Activated T-cell treated with anti-CD3 and anti-CD28 coated beads, Interleukin-2, amount 50 U/mL, for 72 hours (primary cell): ENCODE measurements at regions not wholly inside any gene's neighbourhood (a gene's known extent, or its start where the extent isn't known, plus 50 kb on each side); places are given as distances from the start of the nearest gene placed in this dataset.
A peak's percentile ranks its signal among the peaks of the same experiment; 100 is the strongest.

Experiments
- ATAC-seq, 2 donors: fragments of 150-1000 bp; cut with Tn5 transposase; replicated peaks in 1 of 2; 2 replicates each; pipeline ENCODE4 v1.10.0; 2021; ENCODE audit warnings: moderate library complexity in 2 of 2, mild to moderate bottlenecking in 1 of 2
- DNase-seq, 2 donors: peaks; one replicate each; pipeline ENCODE4 v3.0.0; 2021 to 2022; ENCODE audit warnings: mixed read lengths in 1 of 2
- H3K27ac Mint-ChIP-seq: one replicate; pipeline ENCODE4 v1.8.0; 2022; ENCODE audit warnings: mild to moderate bottlenecking, moderate library complexity, mixed read lengths
- H3K27me3 Mint-ChIP-seq: one replicate; pipeline ENCODE4 v1.8.0; 2022; ENCODE audit warnings: low read depth, mixed read lengths
- H3K36me3 Mint-ChIP-seq, 2 donors: one replicate each; pipeline ENCODE4 v1.8.0; 2022; ENCODE audit warnings: mixed read lengths in 2 of 2, mild to moderate bottlenecking in 1 of 2; ENCODE audit not compliant: insufficient read depth in 2 of 2
- H3K4me1 Mint-ChIP-seq: one replicate; pipeline ENCODE4 v1.8.0; 2022; ENCODE audit warnings: low read depth, mixed read lengths
- H3K4me3 Mint-ChIP-seq, 2 donors: one replicate each; pipeline ENCODE4 v1.8.0; 2022; ENCODE audit warnings: mild to moderate bottlenecking in 2 of 2, mixed read lengths in 2 of 2, moderate library complexity in 2 of 2
- H3K9me3 Mint-ChIP-seq, 2 donors: one replicate each; pipeline ENCODE4 v1.8.0; 2022; ENCODE audit warnings: mixed read lengths in 2 of 2

DNA sequence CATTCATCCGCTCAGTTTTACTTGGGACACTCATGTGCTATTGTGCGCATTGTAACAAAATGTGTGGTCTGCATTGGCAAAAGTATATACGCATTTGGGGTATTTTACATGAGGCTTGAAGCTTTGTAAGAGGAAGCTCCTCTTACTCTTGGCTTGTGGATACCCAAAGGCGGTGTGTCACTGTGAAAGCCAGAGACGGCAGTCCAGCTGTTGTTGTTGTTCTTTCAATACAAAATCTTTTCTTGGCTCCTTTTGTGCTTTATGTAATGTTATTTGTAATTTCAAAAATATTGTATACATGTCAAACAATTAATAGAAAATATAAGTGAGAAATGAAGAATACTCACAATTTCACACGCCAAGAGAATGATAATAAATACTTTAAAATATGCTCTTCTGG lies 128.3 kb upstream of the MOCS2 start:
- H3K36me3 Mint-ChIP-seq = no peaks in the 10 kb centered on the region
- DNase-seq = no peak
- no peaks in the 10 kb centered on the region for H3K9me3 Mint-ChIP-seq
- ATAC-seq = no peak
- no peak overlapping the region for H3K27ac Mint-ChIP-seq
- no peak overlapping the region for H3K4me3 Mint-ChIP-seq
- no peaks in the 10 kb centered on the region for H3K4me1 Mint-ChIP-seq
- H3K27me3 Mint-ChIP-seq = peaks cover 13% of the 10 kb centered on the region

- Mint-ChIP-seq H3K4me1 (no peaks in the 10 kb centered on the region), H3K9me3 (no peaks in the 10 kb centered on the region), H3K36me3 (no peaks in the 10 kb centered on the region), H3K4me3 (no peak overlapping the region), H3K27me3 (peaks cover 13% of the 10 kb centered on the region), H3K27ac (no peak overlapping the region)
- DNase-seq (no peak), ATAC-seq (no peak)
These were observed 129.9 kb upstream of the MOCS2 start for GRCh38 chr5:53239301-53239990.

GRCh38 chr5:53240661-53241060 lies 131.1 kb upstream of the MOCS2 start:
- H3K27ac Mint-ChIP-seq = no peak overlapping the region
- H3K36me3 Mint-ChIP-seq = no peaks in the 10 kb centered on the region
- no peak for ATAC-seq
- DNase-seq = no peak
- H3K9me3 Mint-ChIP-seq = no peaks in the 10 kb centered on the region
- no peak overlapping the region for H3K4me3 Mint-ChIP-seq
- H3K27me3 Mint-ChIP-seq = peaks cover 13% of the 10 kb centered on the region
- no peaks in the 10 kb centered on the region for H3K4me1 Mint-ChIP-seq

- ATAC-seq = no peak
- H3K9me3 Mint-ChIP-seq = no peaks in the 10 kb centered on the region
- no peak overlapping the region for H3K4me3 Mint-ChIP-seq
- H3K27me3 Mint-ChIP-seq = peaks cover 16% of the 10 kb centered on the region
- no peak overlapping the region for H3K27ac Mint-ChIP-seq
- no peaks in the 10 kb centered on the region for H3K4me1 Mint-ChIP-seq
- no peaks in the 10 kb centered on the region for H3K36me3 Mint-ChIP-seq
- no peak for DNase-seq
These were observed 132.0 kb upstream of the MOCS2 start for GRCh38 chr5:53241572-53241971.

GRCh38 chr5:53243403-53243802 lies 133.8 kb upstream of the MOCS2 start:
- Mint-ChIP-seq H3K4me1 (no peaks in the 10 kb centered on the region), H3K27ac (no peak overlapping the region), H3K36me3 (no peaks in the 10 kb centered on the region), H3K9me3 (no peaks in the 10 kb centered on the region), H3K27me3 (peaks cover 19% of the 10 kb centered on the region), H3K4me3 (no peak overlapping the region)
- ATAC-seq = no peak
- no peak for DNase-seq

DNA sequence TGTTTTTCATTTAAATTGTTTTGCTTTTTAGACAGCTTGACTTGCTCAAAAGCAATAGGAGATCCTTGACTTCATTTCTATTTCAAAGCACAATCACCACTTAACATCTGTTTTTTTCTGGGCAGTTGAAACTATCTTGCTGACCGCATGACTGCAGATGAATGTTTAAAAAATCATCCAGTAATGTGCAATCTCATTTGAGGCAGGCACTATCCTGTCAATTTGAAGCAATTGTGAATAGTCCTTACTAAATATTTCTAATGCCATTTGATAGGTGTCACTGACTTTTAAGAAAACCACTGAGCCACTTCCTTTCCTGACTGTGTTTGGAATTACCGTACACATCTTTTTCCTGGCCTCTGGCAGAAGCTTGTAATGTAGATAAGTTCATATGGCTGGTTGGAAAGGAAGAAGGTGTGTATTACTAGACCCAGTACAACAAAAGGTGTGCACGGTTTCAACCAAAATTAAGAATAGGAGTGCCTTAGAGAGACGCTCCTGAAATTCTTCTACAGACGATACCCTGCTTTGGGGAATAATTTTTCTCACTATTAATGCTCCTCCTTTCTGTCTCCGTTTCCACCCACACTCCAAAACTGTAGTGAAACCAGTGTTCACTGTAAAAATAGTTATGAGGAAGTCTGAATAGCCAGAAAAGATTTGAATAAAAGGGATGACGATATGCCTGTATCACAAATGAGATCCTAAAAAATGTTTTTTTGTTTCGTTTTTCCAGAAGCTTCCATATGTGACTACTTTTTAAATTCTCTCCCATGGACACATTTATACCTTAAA lies 136.7 kb upstream of the MOCS2 start:
- Mint-ChIP-seq H3K9me3 (no peaks in the 10 kb centered on the region), H3K4me3 (no peak overlapping the region), H3K4me1 (no peaks in the 10 kb centered on the region), H3K36me3 (no peaks in the 10 kb centered on the region), H3K27ac (no peak overlapping the region), H3K27me3 (peaks cover 13% of the 10 kb centered on the region)
- DNase-seq (no peak), ATAC-seq (no peak)

- H3K4me3 Mint-ChIP-seq = no peak overlapping the region
These were observed 140.1 kb upstream of the MOCS2 start for GRCh38 chr5:53249529-53250200.

DNA sequence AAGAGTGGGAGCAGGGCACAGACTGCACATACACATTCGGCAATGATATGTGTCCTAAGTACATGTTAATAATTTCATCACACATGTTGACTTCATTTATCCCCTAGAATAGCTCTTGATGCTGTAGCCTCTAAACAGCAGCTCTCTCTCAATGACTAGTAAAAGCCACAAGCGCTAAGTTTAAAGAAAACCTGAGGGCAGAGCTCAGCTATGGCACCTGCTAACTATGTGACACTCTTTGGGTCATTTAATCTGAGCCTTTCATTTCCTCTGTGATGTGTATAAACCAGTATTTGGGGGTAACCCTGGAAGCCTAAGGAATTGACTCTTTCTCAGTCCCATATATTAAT lies 140.6 kb upstream of the MOCS2 start:
- DNase-seq (no peak), ATAC-seq (no peak)
- Mint-ChIP-seq H3K4me1 (no peaks in the 10 kb centered on the region), H3K27ac (no peak overlapping the region), H3K9me3 (no peaks in the 10 kb centered on the region), H3K36me3 (no peaks in the 10 kb centered on the region), H3K27me3 (peaks cover 19% of the 10 kb centered on the region), H3K4me3 (no peak overlapping the region)

More at GRCh38 chr5:53249529-53250200, 140.1 kb upstream of the MOCS2 start:
- H3K9me3 Mint-ChIP-seq = no peaks in the 10 kb centered on the region
- DNase-seq = no peak
- peaks cover 14% of the 10 kb centered on the region for H3K27me3 Mint-ChIP-seq
- H3K27ac Mint-ChIP-seq = no peak overlapping the region
- H3K4me1 Mint-ChIP-seq = no peaks in the 10 kb centered on the region
- no peaks in the 10 kb centered on the region for H3K36me3 Mint-ChIP-seq
- ATAC-seq = no peak

DNA sequence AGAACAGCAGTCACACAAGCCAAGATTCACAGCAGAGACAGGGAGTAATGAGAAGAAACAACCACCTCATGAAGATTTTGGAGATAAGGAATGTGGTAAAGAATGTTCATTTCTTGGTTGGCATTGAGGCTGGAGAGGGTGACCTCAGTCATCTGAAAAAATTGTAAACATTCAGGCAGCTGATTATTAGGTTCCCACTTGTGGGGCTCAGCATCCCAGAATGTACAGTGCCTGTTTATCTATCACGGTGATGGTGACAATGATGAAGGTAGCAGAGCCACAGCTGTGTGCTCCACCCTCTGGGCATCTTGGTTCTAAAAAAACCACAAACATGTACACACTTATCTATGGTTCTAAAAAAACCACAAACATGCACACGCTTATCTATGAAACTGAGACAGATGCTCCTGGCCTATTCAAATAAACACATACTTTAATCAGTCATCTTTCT lies 143.9 kb upstream of the MOCS2 start:
- Mint-ChIP-seq H3K27ac (no peak overlapping the region), H3K4me3 (no peak overlapping the region)

GRCh38 chr5:53256746-53257145 lies 147.2 kb upstream of the MOCS2 start:
- Mint-ChIP-seq H3K36me3 (no peaks in the 10 kb centered on the region), H3K4me3 (no peak overlapping the region), H3K9me3 (no peaks in the 10 kb centered on the region), H3K27me3 (peaks cover 32% of the 10 kb centered on the region), H3K27ac (no peak overlapping the region), H3K4me1 (no peaks in the 10 kb centered on the region)
- ATAC-seq (no peak), DNase-seq (no peak)

More for the DNA sequence above, 143.9 kb upstream of the MOCS2 start:
- DNase-seq (no peak), ATAC-seq (peak; percentile 44 to 52)
- Mint-ChIP-seq H3K36me3 (no peaks in the 10 kb centered on the region), H3K4me1 (no peaks in the 10 kb centered on the region), H3K27me3 (peaks cover 36% of the 10 kb centered on the region), H3K9me3 (no peaks in the 10 kb centered on the region)

GRCh38 chr5:53257806-53258373 lies 148.3 kb upstream of the MOCS2 start:
- no peak for ATAC-seq
- Mint-ChIP-seq H3K4me3 (no peak overlapping the region), H3K27me3 (peaks cover 32% of the 10 kb centered on the region)

DNA sequence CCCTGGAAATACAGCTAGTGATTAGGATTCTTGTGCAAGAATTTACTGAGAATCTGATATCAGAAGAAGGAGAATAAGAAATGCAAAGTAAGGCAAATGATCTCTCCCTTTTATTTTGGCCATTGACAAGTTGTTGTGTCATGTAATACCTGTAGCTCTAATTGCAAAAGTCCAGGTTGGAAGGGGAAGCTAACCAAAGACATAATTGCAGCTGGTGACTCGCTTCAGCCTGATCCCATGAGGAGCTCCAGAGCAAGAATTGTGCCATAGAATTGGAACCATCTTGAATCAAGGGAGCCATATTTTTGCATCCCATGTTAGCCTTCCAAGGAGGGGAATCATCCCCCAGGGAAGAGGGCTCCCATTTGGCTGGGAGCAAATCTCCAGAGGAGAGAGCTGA lies 149.6 kb upstream of the MOCS2 start:
- H3K27ac Mint-ChIP-seq = no peak overlapping the region
- no peak for ATAC-seq
- DNase-seq = no peak
- H3K4me1 Mint-ChIP-seq = no peaks in the 10 kb centered on the region
- no peaks in the 10 kb centered on the region for H3K36me3 Mint-ChIP-seq
- H3K4me3 Mint-ChIP-seq = no peak overlapping the region
- H3K27me3 Mint-ChIP-seq = peaks cover 36% of the 10 kb centered on the region
- H3K9me3 Mint-ChIP-seq = no peaks in the 10 kb centered on the region

More at GRCh38 chr5:53257806-53258373, 148.3 kb upstream of the MOCS2 start:
- no peak for DNase-seq
- Mint-ChIP-seq H3K4me1 (no peaks in the 10 kb centered on the region), H3K9me3 (no peaks in the 10 kb centered on the region), H3K36me3 (no peaks in the 10 kb centered on the region), H3K27ac (no peak overlapping the region)

DNA sequence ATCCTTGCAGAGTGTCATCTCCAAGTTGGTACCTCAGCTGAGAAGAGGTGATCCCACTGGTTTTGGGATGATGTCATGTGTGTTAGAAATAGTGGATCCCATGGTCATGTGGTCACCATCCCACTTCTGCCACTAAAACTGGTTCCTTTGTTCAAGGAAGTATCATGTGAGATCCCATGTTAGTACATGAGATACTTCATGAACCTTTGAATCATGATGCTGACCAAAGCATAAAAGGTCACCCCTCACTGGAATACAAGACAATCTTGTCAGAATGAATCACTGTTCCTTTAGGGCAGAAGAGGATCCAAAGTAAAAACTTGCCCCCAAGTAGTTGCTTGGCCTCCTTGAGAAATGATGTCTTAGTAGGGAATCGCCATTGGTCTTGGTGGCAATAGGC lies 150.9 kb upstream of the MOCS2 start:
- ATAC-seq = no peak
- no peak overlapping the region for H3K4me3 Mint-ChIP-seq
- no peak for DNase-seq
- H3K4me1 Mint-ChIP-seq = no peaks in the 10 kb centered on the region
- H3K36me3 Mint-ChIP-seq = no peaks in the 10 kb centered on the region
- no peaks in the 10 kb centered on the region for H3K9me3 Mint-ChIP-seq
- H3K27ac Mint-ChIP-seq = no peak overlapping the region
- H3K27me3 Mint-ChIP-seq = peaks cover 38% of the 10 kb centered on the region
